ENCODE measurements at regions not wholly inside any gene's neighbourhood (a gene's known extent, or its start where the extent isn't known, plus 50 kb on each side); places are given as distances from the start of the nearest gene placed in this dataset.

DNA sequence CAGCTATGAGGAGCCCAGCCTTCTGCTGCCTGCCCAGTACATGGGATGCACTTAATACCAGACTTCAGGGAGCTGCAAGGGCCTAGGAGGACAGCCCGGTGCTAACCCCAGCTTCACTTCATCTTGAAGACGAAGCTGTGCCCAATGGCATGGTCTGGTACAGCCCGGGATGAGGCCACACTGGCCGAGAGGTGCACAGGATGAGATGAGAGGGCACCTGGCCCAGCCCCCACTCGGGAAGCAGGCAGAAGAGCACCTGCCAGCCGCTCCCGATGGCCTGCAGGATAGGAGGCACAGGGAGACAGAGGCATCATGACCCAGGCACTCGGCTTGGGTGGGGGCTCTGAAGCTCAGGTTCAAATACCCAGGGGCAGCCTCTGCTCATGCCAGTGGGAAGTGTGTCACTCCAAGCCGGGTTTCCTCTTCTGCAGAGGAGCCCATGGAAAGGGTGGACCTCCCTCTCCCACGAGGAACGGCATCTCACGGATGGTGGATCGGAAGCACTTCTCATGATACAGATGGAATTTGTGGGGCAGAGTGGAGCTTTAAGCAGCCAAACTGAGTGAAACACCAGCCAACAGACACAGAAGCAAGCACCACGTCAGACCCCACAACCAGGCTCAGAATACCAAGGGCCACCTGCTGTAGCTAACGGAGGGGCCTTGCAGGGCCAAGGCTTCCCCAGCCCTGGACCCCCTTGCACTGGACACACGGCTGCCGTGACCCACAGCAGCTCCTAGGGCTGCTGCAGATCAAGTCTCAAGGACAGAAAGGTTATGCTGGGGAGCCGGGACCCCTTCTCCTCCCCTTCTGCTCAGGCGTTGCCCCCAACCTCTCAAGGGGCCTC is 875.2 kb downstream of the BRD1 start:
- DNase-seq = no peak

DNA sequence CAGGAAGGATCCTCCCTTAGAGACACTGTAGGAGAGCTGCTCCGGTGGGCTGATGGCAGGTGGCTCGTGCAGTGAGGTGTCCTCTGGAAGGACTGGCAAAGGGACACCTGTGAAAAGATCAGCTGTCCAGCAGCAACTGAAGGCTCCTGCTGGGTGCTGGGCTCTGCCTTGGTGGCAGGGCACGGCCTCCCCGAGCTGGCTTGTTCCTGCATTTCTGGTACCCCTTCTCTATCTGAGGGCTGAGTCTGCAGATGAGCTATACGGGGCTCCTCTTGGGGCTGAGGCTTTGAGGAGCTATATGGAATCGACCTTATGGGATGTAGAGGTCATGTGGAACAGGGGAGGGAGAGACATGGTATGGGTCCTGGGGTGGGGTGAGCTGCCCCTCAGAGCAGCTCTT is 875.8 kb downstream of the BRD1 start:
- no peak for DNase-seq

DNA sequence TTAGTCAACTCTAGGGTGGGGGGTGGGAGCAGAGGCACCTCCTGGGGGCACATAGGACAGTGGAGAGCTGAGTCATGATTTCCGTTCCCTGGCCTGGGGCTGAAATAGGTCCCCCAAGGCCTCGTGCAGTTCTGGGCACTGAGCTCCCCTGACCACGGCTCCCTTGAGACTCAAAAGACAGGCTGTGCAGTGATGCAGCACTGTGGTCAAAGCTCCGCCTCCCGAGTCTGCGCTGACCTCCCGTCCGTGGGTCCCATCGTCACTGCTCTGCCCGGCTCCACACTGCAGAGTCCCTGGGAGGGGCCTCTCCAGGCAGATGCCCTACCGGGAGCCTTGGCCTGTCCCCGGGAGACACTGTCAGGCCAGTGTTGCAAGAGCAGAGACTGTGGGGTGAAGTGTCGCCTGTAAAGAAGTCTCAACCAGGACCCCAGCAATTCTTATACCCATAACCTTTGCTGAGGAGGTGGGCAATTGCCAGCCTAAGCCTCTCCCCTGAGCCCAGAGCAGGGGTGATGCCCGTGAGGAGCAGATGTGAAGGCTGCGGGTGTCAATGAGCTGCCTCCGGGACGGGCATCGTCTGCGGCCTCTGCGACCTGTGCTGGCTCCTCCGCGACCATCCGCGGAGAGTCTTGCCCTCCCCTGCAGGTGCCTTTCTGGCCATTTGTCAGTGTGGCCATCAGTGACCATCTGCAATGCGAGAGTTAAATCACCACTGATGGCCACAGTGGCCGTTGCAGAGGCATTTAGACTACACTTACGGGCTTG is 877.3 kb downstream of the BRD1 start:
- no peak for DNase-seq

DNA sequence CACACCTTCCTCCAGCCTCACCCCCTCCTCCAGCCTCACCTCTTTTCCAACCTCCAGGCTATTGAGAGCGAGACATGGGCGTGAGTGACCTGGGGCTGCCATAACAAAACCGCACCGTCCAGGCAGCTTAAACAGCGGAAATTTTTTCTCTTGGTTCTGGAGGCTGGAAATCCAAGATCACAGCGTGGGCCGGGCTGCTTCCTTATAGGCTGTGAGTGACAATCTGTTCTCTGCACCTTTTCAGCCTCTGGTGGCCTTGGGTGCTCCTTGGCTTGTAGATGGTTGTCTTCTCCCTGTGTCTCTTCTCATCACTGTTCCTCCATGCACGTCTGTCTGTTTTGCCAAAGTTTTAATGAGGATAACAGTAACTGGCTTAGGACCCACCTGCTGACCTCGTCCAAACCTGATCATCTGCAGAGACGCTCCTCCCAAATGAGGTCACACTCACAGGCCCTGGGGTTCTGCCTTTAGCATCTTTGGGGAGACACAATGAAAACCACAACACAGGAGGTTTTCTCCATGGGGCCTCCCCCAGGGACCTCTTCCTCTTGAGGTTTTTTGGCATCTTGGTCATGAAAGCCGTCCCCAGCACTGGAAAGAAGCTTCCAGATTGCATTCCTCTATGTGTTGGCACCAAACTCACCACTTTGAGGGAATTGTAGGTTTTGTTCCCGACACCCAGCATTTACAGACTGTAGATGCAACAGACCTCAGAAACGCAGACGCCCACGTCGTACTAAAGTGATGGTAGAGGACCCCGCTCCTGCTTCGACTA is 878.1 kb downstream of the BRD1 start:
- no peak for DNase-seq

DNA sequence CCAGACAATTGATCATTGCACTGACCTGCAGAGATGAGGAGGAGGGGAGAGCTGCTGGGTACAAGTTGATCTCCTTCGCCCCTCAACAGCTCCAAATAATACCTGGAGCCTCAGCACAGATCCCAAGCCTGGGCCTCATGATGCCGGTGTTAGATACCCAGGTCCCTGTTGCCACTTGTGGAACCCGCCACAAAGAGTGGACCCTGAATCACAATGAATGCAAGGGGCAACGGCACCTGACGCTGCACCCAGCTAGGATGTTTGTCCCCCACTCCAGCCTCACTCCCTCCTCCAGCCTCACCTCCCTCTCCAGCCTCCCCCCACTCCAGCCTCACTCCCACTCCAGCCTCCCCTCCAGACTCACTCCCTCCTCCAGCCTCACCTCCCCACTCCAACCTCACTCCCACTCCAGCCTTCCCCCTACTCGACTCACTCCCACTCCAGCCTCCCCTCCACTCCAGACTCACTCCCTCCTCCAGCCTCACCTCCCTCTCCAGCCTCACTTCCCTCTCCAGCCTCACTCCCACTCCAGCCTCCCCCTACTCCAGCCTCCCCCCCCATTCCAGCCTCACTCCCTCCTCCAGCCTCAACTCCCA is 879.0 kb downstream of the BRD1 start:
- DNase-seq = no peak

DNA sequence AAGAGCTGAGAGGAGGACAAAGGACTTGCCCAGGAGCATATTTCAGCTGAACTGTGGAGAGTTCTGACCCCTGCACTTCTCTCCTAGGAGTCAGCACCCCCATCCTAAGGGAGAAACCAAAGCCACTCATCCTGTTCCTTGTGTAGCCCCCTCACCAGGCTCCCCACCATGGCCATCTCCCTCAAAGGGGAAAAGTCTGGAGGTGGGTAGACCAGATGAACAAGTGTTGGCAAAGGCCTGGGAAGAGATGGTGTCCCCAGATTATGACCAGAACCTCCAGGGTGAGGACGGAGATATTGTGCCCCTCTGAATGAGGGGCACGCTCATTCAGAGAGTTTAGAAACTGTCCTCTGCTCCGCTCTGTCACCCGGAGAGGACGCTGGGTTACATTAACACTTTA is 880.0 kb downstream of the BRD1 start:
- DNase-seq = no peak

DNA sequence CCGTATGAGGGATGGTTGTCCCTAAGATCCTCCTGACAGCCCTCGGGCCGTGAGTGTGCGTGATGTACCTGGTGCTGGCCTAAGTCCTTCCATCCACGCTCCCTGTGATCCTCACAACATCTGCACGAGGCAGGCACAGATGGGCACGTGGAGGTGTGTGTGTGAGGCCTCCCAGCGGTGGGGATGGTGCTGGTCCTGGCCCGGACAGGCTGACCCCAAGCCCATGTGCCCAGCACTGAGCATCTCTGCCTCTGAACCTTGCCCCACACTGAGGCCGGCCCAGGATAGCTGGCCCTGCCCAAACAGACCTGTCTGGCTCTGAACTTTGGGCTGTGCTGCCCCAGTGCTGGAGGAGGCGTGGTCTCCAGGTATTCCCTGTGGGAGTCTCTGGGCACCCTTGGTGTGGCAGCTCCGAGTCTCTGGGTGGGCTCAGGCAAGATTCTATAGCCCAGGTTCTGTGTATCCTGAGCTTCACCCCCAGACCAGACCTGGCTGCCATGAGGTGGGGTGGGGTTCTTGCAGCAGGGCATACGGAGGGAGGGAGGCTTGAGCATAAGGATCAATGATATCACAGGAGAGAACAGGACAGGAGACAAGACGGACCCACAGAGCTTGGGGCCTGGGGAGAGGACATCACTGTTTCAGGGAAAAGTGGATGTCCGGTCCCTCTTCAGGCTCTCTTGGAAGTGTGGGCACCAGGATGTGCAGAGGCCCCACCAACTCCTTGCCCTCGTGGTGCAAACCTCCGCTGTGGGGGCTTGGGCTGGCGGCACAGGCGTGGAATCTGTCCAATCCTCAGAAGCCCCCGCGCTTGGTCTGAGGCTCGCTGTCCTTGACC is 881.8 kb downstream of the BRD1 start:
- DNase-seq = no peak

DNA sequence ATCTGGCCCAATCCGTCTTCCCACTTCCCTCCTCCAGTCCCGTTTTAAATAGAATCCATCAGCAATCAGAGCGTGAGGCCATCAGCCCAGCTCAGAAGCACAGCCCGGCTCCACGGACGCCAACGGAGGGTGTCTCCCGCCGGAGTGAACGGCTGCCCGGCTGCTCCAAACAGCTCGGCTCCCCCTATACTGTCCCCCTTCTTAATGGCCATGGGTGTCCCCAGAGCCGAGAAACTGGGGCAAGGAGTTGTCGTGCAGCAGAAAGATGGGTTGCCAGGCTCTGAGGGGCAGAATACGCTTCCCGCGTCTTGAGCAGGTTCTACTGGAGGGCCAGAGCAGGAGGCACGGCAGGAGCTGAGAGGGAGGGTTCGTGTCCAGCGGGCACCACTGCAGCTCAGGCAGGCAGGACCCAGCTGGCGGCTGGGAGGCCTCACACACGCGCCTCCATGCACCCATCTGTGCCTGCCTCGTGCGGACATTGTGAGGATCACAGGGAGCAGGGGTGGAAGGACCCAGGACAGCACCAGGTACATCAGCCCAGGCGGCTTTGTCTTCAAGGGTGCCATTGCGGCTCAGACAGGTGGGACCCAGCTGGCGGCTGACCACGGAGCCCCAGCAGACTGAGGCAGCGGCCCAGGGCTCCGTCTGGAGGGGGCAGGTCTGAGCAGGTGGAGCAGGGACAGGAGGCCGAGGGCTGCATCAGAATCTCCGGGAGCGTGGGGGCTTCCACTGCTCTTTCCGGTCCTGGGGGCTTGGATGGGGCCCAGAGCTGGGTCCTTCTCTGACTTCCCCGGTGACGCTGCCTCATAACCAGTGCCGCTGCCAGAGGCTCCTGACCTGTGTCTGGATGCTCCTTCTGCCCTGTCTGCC is 882.7 kb downstream of the BRD1 start:
- no peak for DNase-seq

DNA sequence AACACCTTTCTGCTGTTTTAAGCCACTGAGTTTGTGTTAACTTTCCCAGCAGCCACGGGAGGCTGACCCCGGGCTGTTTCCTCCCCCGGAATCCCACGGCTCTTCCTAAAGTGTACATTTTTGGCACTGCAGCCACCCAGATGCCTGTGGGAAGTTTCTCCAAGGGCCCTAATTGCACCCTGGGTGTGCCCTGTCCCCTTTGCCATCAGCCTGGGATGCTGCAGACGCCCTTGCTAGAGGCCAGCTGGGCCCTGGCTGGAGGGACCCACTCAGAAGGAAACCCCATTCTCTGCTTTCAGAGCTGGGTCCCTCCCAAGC is 883.3 kb downstream of the BRD1 start:
- DNase-seq = no peak

DNA sequence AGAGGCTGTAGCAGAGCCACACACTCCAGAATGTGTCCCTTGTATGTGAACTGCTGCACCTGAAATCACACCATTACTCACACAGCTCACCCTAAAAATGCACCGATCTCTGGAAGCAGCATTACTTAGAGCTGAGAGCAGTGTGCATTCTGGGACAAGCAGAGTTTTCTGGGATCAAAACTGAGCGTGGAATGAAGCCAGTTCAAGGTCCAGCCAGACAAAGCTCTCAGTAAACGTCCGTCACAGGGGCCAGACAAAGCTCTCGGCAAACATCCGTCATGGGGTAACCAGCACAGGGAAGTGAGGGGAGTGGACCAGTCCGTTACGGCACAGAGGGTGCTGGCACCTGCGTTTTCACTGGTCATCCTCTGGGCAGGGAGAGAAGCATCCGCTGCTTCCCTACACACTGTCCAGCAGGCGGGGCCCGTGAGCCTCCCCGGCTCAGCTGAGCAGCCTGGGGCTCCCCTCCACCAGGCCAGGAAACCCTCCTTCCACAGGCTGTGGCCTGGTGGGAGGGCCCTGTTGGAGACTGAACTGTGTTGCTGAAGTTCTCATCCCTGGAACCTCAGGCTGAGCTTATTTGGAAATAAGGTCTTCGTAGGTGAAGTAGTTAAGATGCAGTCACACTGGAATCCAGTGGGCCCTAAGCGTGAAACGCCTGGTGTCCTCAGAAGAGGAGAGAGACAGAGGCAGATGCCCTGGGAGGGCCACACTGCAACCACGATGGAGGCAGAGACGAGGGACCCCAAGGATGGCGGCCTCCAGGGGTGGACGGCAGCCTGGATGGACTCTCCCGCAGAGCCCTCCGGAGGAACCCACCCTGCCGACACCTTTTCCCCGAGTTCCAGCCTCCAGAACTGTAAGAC is 883.9 kb downstream of the BRD1 start:
- no peak for DNase-seq

DNA sequence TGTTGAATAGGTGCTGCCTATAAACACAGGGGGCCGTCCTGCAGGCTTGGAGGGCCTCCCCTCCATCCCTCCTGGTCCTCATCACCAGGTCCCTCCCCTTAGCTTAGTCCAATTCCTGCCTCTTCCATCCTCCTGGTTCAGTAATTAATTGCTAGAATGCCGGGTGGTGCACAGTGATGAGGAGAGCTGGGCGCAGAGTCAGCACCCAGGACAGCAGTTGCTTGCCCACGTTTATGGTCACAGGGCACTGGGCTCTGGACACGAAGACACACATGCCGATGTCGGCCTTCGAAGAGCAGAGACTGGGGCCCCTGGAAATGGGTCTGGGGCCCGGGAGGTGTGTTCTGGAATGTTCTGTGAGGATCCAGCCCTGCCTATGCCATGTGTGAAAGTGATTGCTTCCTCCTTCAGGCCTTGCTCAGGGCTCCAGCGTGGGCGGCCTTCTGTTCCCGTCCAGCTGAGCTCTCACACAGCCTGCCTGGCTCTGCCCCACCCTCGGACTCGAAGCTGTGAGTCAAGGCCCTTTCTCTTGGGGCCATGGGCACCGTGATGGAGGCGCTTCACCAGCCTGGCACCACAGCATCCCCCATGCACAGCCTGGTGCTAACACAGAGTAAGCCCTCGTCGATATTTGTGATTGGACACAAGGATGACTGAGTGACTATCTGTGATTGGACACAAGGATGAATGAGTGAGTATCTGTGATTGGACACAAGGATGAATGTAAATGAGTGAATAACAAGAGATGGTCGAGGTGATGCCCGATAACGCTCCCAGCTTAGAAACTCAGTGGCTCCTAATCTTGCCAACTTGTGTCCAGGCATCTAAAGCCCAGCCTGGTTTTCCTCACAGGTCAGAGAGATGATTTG is 884.7 kb downstream of the BRD1 start:
- DNase-seq = no peak

DNA sequence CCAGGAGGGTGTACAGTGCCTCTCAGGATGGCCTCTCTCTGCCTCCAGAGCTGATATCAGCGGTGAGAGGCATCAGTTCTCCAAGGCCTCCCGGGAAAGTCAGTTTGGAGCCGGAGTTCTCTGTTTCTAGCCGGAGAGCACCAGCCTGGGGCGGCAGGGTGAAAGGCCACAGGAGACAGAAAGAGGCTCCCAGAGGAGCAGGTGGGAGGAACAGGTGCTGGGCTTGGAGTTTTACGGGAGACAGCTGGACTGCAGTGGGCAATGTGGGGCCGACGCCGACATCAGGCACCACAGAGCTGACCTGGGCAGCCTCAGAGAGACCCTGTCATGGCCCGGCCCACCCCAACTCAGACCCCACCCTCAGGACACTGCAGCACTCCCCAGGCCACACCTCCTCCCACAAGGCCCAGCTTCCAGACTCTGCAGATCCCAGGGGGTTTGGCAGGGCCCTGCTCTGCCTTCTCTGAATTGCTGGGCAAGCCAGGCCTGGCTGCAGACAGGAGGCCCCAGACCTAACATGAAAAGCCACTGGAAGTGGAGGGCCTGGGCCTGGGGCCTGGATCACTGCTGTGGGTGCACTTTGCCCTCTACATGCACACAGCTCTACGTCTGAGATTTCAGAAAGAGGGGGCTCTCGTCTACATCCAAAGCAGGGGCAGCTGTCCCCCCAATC is 885.6 kb downstream of the BRD1 start:
- DNase-seq = no peak

DNA sequence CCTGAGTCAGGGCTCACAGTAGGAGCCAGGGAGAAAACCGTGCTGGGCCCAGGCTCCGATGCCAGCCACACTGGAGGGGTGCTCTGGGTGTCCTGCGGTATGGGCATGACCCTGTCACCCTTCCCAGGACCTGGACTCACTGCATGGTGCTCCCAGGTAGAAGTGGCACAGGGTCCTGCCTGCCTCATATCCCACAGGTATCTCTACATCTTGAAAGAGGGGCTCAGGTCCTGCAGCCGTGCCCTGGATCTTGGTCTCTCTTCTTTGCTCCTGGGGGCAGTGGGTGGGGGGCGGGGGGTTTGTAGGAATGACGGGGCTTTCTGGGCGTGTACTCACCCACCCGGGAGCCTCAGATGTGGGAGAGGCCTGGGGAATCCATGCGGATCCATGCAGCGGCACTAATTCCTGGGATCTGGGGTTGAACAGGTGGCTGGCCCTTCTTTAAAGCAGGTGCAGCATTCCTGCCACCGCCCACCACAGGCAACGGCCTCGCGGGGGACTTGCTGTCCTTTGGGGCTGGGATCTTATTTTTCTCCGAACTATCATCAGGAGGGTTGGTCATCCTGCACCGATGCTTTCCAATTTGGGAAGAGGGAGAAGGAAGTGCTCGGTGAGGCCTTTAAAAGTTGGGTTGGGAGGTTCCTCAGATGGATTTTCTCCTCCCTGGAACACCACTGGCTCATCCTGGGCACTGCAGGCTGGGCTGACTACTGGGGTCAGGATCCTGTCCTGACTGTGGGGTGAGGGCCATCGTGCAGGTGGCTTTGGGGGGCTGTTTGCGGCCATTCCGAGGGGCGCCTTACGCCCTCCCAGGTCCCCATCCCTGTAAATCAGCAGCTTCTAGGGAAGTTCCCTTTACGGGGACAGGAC is 886.4 kb downstream of the BRD1 start:
- DNase-seq = no peak

DNA sequence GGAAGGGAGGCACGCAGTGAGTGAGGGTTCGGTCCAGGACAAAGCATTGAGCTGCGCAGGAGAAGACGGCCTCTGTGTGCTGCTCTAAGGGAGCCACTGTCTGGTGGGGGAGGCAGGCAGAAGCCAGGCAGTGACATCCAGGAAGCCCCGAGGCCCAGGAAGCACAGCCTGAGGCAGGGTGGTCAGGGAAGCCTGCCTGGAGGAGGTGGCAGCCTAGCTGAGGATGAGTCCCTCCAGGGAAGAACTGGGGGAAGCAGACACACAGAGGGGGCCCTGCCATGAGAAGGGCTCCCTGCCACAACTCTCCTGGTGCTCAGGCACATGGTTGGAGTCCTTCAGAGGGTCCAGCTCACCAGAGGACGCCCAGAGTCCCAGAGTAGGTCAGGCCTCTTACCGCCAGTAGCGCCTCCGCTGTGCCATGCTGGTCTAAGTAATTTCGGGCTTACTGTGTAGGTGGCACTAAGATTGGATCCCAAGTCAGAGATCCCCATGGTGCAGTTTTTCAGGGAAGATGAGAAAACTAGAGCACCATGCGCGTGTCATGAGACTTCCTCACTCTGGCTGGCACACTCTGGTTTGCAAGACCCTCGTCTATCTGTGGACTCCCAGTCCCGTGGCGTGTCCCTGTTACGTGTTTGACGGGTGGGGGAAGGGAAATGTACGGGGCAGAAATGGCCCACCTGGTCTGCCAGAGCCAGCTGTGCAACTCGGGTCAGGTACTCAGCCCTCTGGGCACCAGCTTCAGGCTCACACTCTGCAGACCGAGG is 887.2 kb downstream of the BRD1 start:
- no peak for DNase-seq

DNA sequence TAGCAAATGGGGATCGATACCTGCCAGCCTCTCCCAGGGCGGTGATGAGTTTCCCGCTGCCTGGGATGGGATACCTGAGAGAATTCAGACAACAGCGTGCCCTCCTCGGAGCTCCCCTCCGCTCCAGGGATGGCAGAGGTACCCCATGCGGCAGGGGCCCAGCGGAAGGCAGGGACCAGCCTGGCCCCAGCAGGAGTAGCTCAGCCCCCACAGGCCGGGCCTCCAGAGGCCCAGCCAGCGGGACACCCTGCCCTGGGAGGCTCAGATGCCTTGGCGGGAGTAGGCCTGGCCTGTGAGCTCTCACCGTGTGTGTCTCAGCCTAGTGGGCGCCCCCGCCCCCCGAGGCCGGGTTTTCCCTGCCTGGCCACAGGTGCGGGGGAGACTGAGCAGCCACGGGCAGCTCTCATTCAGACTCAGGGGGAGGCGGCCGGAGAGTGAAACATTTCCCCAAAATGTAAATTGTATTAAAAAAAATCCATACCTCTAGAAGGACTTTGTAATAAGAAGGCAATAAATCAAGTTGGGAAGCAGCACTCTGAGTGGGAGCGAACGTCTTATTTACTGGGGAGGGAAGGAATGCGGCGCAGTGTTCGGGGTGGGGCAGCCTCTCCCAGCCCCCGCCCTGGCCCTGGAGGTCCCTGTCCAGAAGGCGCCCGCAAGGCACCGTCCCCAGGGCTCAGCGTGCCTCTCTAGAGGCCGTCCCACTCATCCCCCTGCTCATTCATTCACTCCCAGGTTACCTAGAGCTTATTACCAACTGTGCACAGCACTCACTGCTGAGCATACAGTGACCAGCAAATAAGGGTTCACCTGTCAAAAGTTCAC is 888.0 kb downstream of the BRD1 start:
- DNase-seq = no peak

DNA sequence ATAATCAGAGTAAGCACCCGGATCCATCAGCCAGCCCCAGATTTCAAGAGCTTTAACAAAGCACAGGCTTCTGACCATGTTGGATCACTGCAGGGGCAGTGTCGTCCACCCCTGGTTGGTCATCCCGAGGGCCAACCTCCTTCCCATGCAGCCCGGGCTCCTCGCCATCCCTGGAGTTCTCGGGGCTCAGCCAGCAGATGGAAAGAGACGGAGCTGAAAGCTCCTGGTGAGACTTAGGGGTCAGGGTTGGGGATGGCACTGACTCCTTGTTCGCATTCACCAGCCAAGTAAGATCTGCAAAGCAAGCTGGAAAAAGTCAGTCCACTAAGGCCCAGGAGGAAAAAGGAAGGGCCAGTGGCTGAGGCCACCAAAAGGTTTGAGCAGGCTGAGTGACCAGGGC is 888.9 kb downstream of the BRD1 start:
- DNase-seq = no peak
